ENCODE measurements at regions not wholly inside any gene's neighbourhood (a gene's known extent, or its start where the extent isn't known, plus 50 kb on each side); places are given as distances from the start of the nearest gene placed in this dataset.
"Not testable (repeated sequence)": the region's sequence is repeated elsewhere in the genome, so short reads cannot be mapped to it uniquely, and the experiment has no call there.

DNA sequence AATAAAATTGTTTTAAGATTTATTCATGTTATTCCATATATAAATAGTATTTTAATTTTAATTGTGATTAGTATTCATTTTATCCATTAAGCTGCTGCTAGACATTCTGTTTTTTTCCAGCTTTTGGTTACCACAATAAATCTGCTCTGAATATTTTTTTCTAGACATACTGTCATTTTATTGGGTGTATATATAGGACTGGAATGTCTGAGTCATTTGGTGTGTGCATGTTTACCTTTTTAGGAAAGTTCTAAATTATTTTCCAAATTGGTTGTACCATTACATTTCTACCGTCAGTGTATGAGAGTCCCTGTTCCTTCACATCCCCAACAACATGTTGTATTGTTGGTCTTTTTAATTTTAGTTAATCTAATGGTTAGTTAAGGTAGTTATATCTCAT is 1138.1 kb downstream of the REEP3 start:
- FAIRE-seq (no peak), DNase-seq (ENCODE audit: low read depth) (no peak)
- TF ChIP-seq, protein P1, sequence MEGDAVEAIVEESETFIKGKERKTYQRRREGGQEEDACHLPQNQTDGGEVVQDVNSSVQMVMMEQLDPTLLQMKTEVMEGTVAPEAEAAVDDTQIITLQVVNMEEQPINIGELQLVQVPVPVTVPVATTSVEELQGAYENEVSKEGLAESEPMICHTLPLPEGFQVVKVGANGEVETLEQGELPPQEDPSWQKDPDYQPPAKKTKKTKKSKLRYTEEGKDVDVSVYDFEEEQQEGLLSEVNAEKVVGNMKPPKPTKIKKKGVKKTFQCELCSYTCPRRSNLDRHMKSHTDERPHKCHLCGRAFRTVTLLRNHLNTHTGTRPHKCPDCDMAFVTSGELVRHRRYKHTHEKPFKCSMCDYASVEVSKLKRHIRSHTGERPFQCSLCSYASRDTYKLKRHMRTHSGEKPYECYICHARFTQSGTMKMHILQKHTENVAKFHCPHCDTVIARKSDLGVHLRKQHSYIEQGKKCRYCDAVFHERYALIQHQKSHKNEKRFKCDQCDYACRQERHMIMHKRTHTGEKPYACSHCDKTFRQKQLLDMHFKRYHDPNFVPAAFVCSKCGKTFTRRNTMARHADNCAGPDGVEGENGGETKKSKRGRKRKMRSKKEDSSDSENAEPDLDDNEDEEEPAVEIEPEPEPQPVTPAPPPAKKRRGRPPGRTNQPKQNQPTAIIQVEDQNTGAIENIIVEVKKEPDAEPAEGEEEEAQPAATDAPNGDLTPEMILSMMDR (IDR thresholded peaks at IDR 0.05; ENCODE audit: insufficient read depth, low read length, severe bottlenecking): no peak
- Histone ChIP-seq H3K4me3 (ENCODE audit: low read depth, low read length) (no peak overlapping the region), H3K27me3 (ENCODE audit: control insufficient read depth, insufficient read depth, low read length) (no peaks in the 10 kb centered on the region), H3K36me3 (ENCODE audit: control insufficient read depth, insufficient read depth, low read length) (no peaks in the 10 kb centered on the region)

DNA sequence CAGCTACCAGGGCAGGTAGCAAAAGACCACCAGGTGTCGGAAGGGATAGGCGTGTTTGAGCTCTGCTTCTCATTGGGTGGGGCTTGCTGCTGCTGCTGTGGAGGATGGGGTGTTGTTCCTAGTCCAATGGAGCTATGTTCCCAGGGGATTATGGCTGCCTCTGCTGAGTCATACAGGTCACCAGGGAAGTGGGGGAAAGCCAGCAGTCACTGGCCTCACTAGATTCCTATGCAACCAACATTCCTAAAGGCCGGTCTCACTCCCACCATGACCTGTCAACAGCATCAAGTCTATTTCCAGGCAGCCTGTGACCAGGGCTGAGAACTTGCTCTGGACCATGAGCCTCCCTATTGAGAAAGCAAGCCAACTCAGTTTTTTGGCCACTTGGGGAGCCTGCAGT is 1160.8 kb downstream of the REEP3 start:
- no peaks in the 10 kb centered on the region for H3K27me3 ChIP-seq (ENCODE audit: control insufficient read depth, insufficient read depth, low read length)
- FAIRE-seq: no peak
- H3K36me3 ChIP-seq (ENCODE audit: control insufficient read depth, insufficient read depth, low read length): no peaks in the 10 kb centered on the region
- no peak overlapping the region for H3K4me3 ChIP-seq (ENCODE audit: low read depth, low read length)
- TF ChIP-seq, protein P1 (IDR thresholded peaks at IDR 0.05; ENCODE audit: insufficient read depth, low read length, severe bottlenecking): no peak
- peak; percentile 1 for DNase-seq (ENCODE audit: low read depth)

DNA sequence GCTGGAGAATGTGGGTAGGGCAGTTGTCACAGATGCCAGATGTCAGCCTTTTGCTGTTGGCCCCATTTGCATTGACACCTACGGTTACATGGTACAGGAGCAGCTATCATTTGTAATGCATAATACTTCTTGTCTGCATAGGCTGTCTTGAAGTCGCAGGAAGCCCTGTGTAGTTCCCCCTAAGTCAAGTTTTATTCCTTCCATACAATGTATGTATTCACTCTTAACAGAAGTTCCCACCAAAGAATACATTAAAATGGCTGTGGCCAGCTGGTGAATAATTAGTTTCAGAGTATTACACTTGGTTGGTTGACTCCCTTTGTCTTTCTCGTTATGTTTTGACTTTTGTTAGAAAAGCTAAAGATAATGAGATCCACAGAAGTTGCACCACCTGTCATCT is 1169.0 kb downstream of the REEP3 start:
- no peaks in the 10 kb centered on the region for H3K27me3 ChIP-seq (ENCODE audit: control insufficient read depth, insufficient read depth, low read length)
- TF ChIP-seq, protein P1 (IDR thresholded peaks at IDR 0.05; ENCODE audit: insufficient read depth, low read length, severe bottlenecking): no peak
- DNase-seq (ENCODE audit: low read depth): no peak
- FAIRE-seq: no peak
- no peak overlapping the region for H3K4me3 ChIP-seq (ENCODE audit: low read depth, low read length)
- H3K36me3 ChIP-seq (ENCODE audit: control insufficient read depth, insufficient read depth, low read length): no peaks in the 10 kb centered on the region

DNA sequence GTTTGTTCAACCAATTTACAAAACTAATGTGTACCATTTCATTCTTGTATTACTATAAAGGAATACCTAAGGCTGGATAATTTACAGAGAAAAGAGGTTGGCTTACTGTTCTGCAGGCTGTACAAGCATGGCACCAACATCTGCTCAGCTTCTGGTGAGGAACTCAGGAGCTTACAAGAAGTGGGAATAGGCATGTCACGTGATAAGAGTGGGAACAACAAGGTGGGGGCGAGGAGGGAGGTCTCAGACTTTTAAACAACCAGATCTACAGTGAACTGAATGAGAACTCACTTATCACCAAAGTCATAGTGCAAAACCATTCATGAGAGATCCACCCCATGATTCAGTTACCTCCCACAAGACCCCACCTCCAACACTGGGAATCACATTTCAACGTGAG is 1178.0 kb downstream of the REEP3 start:
- H3K27me3 ChIP-seq (ENCODE audit: control insufficient read depth, insufficient read depth, low read length): no peaks in the 10 kb centered on the region
- FAIRE-seq (no peak), DNase-seq (ENCODE audit: low read depth) (no peak)
- no peak overlapping the region for H3K4me3 ChIP-seq (ENCODE audit: low read depth, low read length)
- TF ChIP-seq, protein P1 (IDR thresholded peaks at IDR 0.05; ENCODE audit: insufficient read depth, low read length, severe bottlenecking): no peak
- no peaks in the 10 kb centered on the region for H3K36me3 ChIP-seq (ENCODE audit: control insufficient read depth, insufficient read depth, low read length)

DNA sequence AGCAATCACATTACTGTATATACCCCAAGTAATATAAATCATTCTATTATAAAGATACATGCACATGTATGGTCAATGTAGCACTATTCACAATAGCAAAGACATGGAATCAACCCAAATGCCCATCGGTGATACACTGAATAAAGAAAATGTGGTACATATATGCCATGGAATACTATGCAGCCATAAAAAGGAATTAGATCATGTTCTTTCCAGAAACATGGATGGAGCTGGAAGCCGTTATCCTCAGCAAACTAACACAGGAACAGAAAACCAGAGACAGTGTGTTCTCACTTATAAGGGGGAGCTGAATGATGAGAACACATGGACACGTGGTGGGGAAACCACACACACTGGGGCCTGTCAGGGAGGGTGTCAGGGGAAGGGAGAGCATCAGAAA is 1180.9 kb downstream of the REEP3 start:
- not testable (repeated sequence) for FAIRE-seq; H3K27me3 ChIP-seq (ENCODE audit: control insufficient read depth, insufficient read depth, low read length); H3K4me3 ChIP-seq (ENCODE audit: low read depth, low read length); DNase-seq (ENCODE audit: low read depth); H3K36me3 ChIP-seq (ENCODE audit: control insufficient read depth, insufficient read depth, low read length)

DNA sequence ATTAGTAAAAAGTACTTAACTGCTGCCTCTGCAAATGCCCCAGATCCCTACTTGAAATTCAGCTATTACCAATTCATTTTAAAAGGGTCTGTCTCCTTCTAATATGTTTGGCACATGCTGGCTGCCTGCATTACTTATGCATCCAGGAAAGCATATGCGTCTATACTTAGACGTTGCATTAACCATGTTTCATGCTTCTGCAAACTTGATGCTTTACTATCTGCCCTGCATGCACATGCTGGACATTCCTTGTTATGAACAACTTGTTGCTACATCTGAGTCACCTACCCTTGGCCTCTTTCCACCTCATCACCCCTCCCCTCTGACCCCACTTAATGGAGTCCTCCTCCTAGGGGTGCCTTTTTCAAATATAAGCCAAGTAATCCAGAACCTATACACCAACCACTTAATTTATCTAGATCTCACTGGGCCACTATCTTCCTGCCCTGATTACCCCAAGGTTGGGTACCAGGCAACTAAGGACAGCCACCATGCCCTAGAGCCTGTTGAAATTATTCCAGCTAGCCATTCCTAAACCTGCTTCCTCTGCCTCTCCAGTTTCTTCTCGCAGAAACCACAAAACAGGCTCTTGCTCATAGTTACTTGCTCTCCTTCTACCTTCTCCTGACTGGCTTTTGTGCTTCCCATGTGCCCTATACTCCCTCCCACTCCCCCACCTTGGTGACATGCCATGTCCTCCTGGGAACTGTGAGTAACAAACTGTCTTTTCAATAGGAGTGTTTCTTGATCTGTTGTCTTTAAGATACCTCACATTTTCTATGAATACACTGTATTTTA is 1187.9 kb downstream of the REEP3 start:
- DNase-seq (ENCODE audit: low read depth) (no peak), FAIRE-seq (no peak)
- TF ChIP-seq, protein P1 (IDR thresholded peaks at IDR 0.05; ENCODE audit: insufficient read depth, low read length, severe bottlenecking): no peak
- Histone ChIP-seq H3K27me3 (ENCODE audit: control insufficient read depth, insufficient read depth, low read length) (no peaks in the 10 kb centered on the region), H3K4me3 (ENCODE audit: low read depth, low read length) (no peak overlapping the region), H3K36me3 (ENCODE audit: control insufficient read depth, insufficient read depth, low read length) (no peaks in the 10 kb centered on the region)

Measured in bronchial epithelial cell (primary cell).